Stimulated activated memory B cell treated with anti-CD40 and anti-IgM and Interleukin-4, amounts not matched to agents 10 μg/mL and 1 μg/mL and 100 μg/mL, for 72 hours (primary cell): ENCODE measurements at regions not wholly inside any gene's neighbourhood (a gene's known extent, or its start where the extent isn't known, plus 50 kb on each side); places are given as distances from the start of the nearest gene placed in this dataset.
"Not testable (repeated sequence)": the region's sequence is repeated elsewhere in the genome, so short reads cannot be mapped to it uniquely, and the experiment has no call there.

Experiments used
- ATAC-seq: fragments of 150-1000 bp; cut with Tn5 transposase; 2 replicates; pipeline ENCODE4 v1.10.0; 2021
- H3K27ac Mint-ChIP-seq: one replicate; pipeline ENCODE4 v1.8.0; 2022; ENCODE audit warnings: mild to moderate bottlenecking, mixed read lengths
- H3K27me3 Mint-ChIP-seq: one replicate; pipeline ENCODE4 v1.8.0; 2022; ENCODE audit warnings: mixed read lengths
- H3K36me3 Mint-ChIP-seq: one replicate; pipeline ENCODE4 v1.8.0; 2022; ENCODE audit warnings: mixed read lengths
- H3K4me1 Mint-ChIP-seq: one replicate; pipeline ENCODE4 v1.8.0; 2022; ENCODE audit warnings: mixed read lengths
- H3K4me3 Mint-ChIP-seq: one replicate; pipeline ENCODE4 v1.8.0; 2022; ENCODE audit warnings: mild to moderate bottlenecking, moderate library complexity, mixed read lengths
- H3K9me3 Mint-ChIP-seq: one replicate; pipeline ENCODE4 v1.8.0; 2022; ENCODE audit warnings: mixed read lengths

DNA sequence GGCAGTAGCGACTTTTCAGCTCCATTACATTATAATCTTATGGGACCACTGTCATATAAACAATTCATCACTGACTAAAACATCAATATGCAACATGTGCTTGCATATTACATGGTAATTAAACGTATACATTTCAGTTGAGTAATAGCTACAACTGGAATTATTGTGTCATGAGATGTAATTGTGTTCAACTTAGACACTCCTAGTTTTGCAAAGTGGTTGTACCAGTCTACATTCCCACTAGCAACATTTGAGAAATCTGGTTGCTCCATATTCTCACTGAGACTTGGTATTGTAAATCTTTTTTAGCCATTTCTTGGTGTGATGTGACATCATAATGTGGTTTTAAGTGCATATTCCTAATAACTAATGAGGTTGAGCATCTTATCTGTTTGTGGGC lies 90.0 kb downstream of the CAPZA3 start:
- Mint-ChIP-seq H3K27ac (no peak overlapping the region), H3K36me3 (no peaks in the 10 kb centered on the region), H3K27me3 (no peaks in the 10 kb centered on the region), H3K4me3 (no peak overlapping the region), H3K9me3 (peaks cover 19% of the 10 kb centered on the region), H3K4me1 (no peaks in the 10 kb centered on the region)
- no peak for ATAC-seq

DNA sequence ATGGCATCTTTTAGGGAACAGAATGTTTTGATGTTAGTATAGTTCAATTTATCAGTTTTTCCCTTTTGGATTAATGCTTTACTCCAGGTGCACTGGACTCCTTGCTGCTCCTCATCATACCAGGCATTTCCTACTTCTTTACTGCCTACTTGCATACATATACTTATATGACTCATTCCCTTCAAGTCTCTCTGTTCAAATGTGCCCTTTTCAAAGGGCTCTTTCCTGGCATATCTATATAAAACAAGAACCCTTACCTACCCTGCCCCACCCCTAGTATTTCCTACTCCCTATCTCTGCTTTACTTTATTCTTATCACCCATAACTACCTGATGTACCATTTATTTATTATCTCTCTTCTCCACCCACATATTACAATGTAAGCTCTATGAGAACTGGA lies 90.6 kb downstream of the CAPZA3 start:
- no peak for ATAC-seq
- H3K4me1 Mint-ChIP-seq: no peaks in the 10 kb centered on the region
- H3K9me3 Mint-ChIP-seq: peaks cover 22% of the 10 kb centered on the region
- no peak overlapping the region for H3K4me3 Mint-ChIP-seq
- no peaks in the 10 kb centered on the region for H3K27me3 Mint-ChIP-seq
- H3K27ac Mint-ChIP-seq: no peak overlapping the region
- H3K36me3 Mint-ChIP-seq: no peaks in the 10 kb centered on the region

DNA sequence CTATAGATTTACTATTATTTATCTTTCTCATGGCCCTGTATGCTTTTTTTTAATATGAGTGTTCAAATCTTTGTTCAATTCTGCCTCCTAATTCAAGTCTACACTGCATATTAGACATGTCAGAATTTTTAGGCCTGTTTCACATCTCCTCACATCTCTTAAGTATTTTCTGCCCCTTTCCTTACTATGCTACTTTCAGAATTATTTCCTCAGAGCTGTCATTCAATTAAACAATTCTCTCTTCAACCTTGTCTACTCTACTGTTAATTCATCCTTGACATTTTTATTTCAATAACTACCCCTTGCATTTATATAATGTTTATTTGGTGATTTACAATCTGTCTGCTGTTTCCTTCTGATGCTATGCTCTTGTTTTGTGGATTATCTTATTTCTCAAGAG lies 91.1 kb downstream of the CAPZA3 start:
- no peaks in the 10 kb centered on the region for H3K27me3 Mint-ChIP-seq
- H3K36me3 Mint-ChIP-seq: no peaks in the 10 kb centered on the region
- ATAC-seq: no peak
- H3K4me3 Mint-ChIP-seq: no peak overlapping the region
- H3K9me3 Mint-ChIP-seq: peaks cover 22% of the 10 kb centered on the region
- H3K27ac Mint-ChIP-seq: no peak overlapping the region
- H3K4me1 Mint-ChIP-seq: no peaks in the 10 kb centered on the region

DNA sequence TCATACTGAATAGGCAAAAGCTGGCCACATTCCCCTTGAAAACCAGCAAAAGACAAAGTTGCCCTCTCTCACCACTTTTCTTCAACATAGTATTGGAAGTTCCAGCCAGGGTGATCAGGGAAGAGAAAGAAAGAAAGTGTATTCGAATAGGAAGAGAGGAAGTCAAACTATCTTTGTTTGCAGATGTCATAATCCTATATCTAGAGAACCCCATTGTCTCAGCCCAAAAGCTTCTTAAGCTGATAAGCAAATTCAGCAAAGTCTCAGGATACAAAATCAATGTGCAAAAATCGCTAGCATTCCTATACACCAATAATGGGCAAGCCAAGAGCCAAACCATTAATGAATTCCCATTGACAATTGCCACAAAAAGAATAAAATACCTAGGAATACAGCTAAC lies 95.0 kb downstream of the CAPZA3 start:
- peaks cover 16% of the 10 kb centered on the region for H3K9me3 Mint-ChIP-seq
- not testable (repeated sequence) for H3K4me1 Mint-ChIP-seq, H3K36me3 Mint-ChIP-seq, H3K27me3 Mint-ChIP-seq, H3K4me3 Mint-ChIP-seq, H3K27ac Mint-ChIP-seq, ATAC-seq

DNA sequence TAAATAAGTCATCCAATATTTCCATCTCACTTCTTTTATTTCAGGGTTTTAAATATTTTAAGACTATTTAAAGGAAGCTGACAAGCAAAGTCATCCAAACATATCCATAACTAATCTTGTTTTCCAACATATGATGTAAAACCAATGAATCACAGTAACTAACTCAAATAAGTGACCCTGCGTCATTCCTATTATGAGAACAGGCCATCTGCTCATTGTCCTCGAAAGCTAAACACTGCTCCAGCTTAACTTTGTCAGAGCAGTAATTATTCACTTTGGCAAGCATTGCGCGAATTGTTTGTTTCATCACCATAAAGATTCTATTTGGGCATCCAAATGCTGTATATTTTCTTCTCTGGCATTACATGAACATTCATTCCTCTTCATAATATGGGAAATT lies 99.1 kb downstream of the CAPZA3 start:
- no peaks in the 10 kb centered on the region for H3K4me1 Mint-ChIP-seq
- no peaks in the 10 kb centered on the region for H3K36me3 Mint-ChIP-seq
- H3K27ac Mint-ChIP-seq: no peak overlapping the region
- H3K9me3 Mint-ChIP-seq: peaks cover 14% of the 10 kb centered on the region
- no peak for ATAC-seq
- no peak overlapping the region for H3K4me3 Mint-ChIP-seq
- no peaks in the 10 kb centered on the region for H3K27me3 Mint-ChIP-seq

DNA sequence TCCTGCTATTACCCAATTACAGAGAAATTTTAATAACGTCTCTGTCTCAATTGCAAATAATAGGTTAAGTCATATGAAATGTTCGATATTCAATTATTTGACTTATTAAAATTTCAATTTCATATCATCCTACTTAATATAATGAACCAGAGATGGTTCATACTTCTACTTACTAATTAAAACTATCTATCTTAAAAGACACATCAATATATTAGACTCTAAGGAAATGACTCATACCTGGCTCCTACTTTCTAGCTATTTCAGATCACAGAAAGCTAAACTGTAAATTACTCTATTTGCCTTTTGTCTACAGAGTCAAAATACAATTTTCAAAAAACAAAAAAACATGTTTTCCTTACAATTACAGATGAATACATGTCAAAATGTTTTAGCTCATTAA lies 99.6 kb downstream of the CAPZA3 start:
- Mint-ChIP-seq H3K27me3 (no peaks in the 10 kb centered on the region), H3K36me3 (no peaks in the 10 kb centered on the region), H3K9me3 (peaks cover 16% of the 10 kb centered on the region), H3K27ac (no peak overlapping the region), H3K4me1 (no peaks in the 10 kb centered on the region), H3K4me3 (no peak overlapping the region)
- ATAC-seq: no peak

DNA sequence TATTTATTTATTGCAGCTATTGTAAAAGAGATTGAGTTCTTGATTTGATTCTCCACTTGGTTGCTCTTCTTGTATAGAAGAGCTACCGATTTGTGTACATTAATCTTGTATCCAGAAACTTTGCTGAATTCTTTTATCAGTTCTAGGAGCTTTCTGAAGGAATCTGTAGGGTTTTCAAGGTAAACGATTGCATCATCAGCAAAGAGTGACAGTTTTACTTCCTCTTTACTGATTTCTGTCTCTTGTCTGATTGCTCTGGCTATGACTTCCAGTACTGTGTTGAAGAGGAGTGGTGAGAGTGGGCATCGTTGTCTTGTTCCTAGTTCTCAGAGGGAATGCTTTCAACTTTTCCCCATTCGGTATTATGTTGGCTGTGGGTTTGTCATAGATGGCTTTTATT lies 103.1 kb downstream of the CAPZA3 start:
- H3K4me3 Mint-ChIP-seq, ATAC-seq, H3K27ac Mint-ChIP-seq, H3K27me3 Mint-ChIP-seq, H3K4me1 Mint-ChIP-seq, H3K36me3 Mint-ChIP-seq: not testable (repeated sequence)
- peaks cover 13% of the 10 kb centered on the region for H3K9me3 Mint-ChIP-seq

DNA sequence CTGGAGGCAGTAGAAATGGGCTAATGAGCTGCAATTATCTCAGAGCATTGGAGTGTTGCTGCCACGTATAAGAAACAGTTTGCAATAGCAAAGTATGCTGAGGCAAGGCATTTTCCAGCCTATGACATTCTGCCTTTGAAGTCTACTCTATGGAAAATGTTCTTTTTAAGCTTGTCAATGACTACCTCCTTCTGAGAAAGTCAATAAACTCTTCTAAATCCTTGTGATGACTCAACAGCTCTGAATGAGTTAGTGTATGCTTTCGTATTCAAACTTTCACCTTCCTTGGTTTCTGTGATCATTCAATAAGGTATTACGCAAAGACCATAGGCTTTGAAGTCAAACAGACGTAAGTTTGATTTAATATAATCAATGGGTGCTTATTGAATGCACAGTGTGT lies 111.2 kb downstream of the CAPZA3 start:
- Mint-ChIP-seq H3K4me3 (no peak overlapping the region), H3K9me3 (peaks cover 4% of the 10 kb centered on the region), H3K36me3 (no peaks in the 10 kb centered on the region), H3K27ac (no peak overlapping the region), H3K27me3 (no peaks in the 10 kb centered on the region), H3K4me1 (no peaks in the 10 kb centered on the region)
- ATAC-seq: no peak

DNA sequence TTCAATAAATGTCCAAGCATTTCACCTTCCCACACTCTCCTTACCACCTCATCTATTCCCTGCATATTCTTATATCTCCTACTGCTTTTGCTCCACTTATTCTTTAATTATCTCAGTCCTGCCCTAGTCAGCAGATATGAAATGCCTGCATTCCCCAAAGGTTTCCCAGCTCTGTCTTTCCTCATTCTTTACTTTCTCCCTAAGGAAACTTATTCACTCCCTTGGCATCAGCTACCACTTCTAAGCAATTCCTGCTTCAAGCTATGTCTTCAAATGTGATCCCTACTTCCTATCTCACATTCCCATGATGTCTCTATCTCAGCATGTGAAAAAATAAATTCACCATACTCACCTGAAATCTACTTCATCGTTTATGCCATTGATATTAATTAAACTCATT lies 111.8 kb downstream of the CAPZA3 start:
- Mint-ChIP-seq H3K36me3 (no peaks in the 10 kb centered on the region), H3K27me3 (no peaks in the 10 kb centered on the region)

DNA sequence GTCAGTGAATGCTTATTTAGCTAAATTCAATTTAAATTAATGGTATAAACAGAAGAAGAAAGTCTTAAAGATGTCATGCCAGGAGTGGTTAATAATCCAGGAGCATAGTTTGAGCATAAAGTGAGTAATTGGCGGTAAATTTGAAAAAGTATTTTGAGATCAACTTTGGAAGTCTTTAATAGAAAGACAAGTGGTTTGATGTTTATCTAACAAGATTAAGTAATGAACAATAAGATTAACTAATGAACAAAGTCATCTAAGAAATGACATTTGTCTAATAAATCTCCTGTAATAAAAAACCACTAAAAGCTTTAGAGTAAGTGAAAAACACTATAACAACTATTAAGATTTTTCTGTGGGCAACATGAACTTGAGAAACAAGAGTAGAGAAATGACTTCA lies 112.8 kb downstream of the CAPZA3 start:
- no peak overlapping the region for H3K4me3 Mint-ChIP-seq
- no peaks in the 10 kb centered on the region for H3K36me3 Mint-ChIP-seq
- no peak for ATAC-seq
- peaks cover 3% of the 10 kb centered on the region for H3K9me3 Mint-ChIP-seq
- H3K27me3 Mint-ChIP-seq: no peaks in the 10 kb centered on the region
- no peak overlapping the region for H3K27ac Mint-ChIP-seq
- H3K4me1 Mint-ChIP-seq: no peaks in the 10 kb centered on the region

More for the DNA sequence above, 111.8 kb downstream of the CAPZA3 start:
- Mint-ChIP-seq H3K27ac (no peak overlapping the region), H3K9me3 (peaks cover 3% of the 10 kb centered on the region), H3K4me3 (no peak overlapping the region), H3K4me1 (no peaks in the 10 kb centered on the region)
- no peak for ATAC-seq

DNA sequence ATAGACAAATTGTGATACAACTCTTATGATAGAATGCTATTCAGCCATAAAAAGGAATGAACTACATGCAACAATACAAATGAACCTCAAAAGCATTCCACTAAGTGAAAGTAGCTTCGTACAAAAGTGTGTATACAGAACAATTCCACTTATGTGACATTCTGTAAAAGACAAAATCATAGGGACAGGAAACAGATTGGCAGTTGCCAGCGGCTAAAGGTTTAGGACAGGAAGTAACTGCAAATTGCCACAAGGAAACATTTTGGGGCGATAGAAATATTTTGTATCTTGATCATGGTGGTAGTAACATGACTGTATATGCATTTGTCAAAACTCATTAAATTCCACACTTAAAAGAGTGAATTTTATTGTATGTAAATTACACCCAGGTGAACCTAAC lies 113.4 kb downstream of the CAPZA3 start:
- Mint-ChIP-seq H3K27me3 (no peaks in the 10 kb centered on the region), H3K36me3 (no peaks in the 10 kb centered on the region), H3K4me3 (no peak overlapping the region), H3K4me1 (no peaks in the 10 kb centered on the region), H3K9me3 (peaks cover 3% of the 10 kb centered on the region), H3K27ac (no peak overlapping the region)
- ATAC-seq: no peak

DNA sequence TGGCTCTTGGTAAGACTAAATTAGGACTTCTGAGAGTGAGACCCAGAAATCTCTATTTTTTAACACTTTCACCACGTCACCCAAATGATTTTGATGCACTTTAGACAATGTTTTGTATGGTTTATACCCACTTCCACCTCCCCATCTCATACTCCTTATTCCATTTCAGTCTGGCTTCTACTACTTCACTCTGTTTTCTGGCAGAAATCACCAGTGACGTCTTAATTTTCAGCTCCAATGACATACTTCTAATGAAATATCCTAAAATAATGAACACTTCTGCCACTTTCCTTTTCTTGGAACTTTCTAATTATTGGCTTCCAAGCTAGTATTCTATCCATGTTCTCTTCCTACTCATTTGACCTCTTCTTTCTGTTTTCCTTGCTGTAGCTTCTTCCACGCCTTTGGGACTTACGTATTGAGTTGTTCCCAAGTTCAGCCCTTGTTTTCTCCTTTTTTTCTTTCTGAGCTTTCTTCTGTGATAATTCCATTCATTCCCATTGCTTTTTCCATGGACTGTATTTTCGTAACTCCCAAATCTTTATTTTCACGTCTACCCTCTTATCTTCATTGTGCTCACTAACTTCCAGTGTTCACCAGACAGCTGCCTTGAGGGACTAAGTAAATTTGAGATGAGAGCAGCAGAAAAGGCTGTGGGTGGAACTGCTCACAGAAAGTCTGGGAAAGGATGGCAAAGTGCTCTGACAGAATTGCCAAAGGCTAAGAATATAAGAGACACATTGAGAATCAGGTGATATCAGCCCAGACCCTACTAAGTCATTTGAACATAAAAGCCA lies 115.8 kb downstream of the CAPZA3 start:
- no peak for ATAC-seq
- Mint-ChIP-seq H3K4me1 (no peaks in the 10 kb centered on the region), H3K36me3 (no peaks in the 10 kb centered on the region), H3K27me3 (no peaks in the 10 kb centered on the region), H3K4me3 (no peak overlapping the region), H3K27ac (no peak overlapping the region), H3K9me3 (peaks cover 7% of the 10 kb centered on the region)

DNA sequence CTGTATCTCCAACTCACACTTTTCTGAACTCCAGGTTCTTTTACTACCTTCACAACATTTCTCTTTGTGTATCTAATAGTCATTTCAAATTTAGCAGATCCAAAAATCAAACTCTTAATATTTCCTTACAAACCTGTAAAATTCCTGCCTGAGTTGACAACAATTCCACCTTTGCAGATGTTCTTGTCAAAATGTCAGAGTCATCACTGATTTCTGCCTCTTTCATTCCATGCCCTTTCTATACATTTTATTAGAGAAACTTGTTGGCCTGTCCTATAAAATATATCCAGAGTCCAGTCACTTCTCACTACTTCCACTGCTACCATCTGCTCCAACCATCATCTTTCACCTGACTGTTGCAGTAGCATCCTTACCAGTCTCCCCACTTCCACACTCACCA lies 119.7 kb downstream of the CAPZA3 start:
- peak; percentile 43 for ATAC-seq
- Mint-ChIP-seq H3K9me3 (peaks cover 9% of the 10 kb centered on the region), H3K4me1 (no peaks in the 10 kb centered on the region), H3K27ac (no peak overlapping the region), H3K36me3 (no peaks in the 10 kb centered on the region), H3K4me3 (no peak overlapping the region), H3K27me3 (no peaks in the 10 kb centered on the region)

DNA sequence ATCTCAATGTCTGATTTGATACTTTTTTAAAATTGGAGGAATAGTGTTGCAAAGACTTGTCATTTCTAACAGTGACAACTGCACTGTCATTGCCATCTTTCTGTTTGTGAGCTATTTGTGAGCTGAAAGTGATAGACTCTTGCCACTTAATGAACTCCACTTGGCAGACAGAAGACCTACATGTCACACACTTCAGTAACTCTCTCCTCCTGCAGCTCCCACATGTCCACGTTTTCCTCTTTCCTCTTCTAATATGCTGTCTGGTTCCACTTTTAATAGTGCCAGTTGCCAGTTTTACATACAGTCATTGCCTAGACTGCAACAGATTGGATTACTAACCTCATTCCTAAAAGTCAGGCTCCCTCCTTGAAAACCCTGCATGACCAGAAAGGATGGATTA lies 121.5 kb downstream of the CAPZA3 start:
- no peak for ATAC-seq
- peaks cover 6% of the 10 kb centered on the region for H3K9me3 Mint-ChIP-seq
- H3K4me1 Mint-ChIP-seq: no peaks in the 10 kb centered on the region
- no peak overlapping the region for H3K27ac Mint-ChIP-seq
- no peaks in the 10 kb centered on the region for H3K27me3 Mint-ChIP-seq
- no peaks in the 10 kb centered on the region for H3K36me3 Mint-ChIP-seq
- no peak overlapping the region for H3K4me3 Mint-ChIP-seq

DNA sequence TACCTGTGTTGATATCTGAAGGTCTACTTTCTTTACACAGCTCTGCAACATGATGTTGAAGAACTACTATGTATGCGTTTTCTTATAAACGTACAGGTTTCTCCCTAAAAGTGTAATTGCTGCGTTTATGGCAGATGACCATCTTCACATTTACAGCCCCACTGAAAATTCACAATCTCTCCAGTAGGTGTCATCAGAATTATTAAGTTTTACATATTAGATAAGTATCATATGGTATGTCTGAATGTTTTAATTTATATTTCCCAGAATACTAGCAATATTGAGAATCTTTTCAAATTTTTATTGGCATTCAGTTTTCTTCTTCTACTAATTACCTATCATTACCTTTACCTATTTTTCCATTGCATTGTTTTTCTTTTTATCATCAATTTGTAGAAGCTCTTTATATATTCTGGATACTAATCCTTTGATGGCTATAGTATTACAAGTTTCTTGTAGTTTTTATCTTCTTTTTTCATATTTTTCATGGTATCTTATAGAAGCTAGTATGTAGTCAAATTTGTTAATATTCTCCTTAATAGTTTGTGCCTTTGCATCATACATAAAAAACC lies 123.5 kb downstream of the CAPZA3 start:
- no peaks in the 10 kb centered on the region for H3K36me3 Mint-ChIP-seq
- no peaks in the 10 kb centered on the region for H3K4me1 Mint-ChIP-seq
- no peaks in the 10 kb centered on the region for H3K27me3 Mint-ChIP-seq
- peaks cover 9% of the 10 kb centered on the region for H3K9me3 Mint-ChIP-seq
- no peak for ATAC-seq
- no peak overlapping the region for H3K4me3 Mint-ChIP-seq
- H3K27ac Mint-ChIP-seq: no peak overlapping the region

DNA sequence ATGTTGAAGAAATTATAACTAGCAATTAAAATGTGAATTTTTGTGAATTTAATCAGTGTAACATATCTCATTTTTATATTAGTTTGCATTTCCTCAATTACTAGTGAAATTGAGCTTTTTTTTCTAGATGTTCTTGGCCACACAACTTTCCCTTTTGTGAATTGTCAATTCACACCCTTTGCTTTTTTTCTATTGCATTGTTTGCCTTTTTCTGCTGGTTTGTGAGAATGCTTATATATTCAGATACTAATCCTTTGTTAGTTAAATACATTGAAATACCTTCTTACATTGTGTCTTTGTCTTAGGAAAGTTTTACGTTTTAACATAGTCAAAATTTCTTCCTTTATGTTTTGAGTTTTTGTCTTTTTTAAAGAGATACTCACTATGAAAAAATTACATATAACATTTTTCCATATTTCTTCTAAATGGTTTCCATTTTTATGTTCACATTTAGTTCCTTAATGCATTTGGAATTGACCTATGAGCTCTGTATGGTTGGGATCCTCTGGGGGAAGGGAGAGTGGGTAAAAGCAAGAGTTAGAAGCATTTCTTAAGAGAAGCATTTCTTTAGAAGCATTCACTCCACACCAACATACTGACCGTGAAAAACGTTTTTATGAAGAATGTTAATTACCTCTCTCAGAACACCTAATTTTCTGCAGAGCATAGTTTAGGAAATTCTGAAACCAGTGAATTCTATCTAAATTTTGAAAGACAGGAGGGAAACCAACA lies 126.0 kb downstream of the CAPZA3 start:
- no peaks in the 10 kb centered on the region for H3K27me3 Mint-ChIP-seq
- ATAC-seq: no peak
- no peak overlapping the region for H3K27ac Mint-ChIP-seq
- peaks cover 5% of the 10 kb centered on the region for H3K9me3 Mint-ChIP-seq
- no peaks in the 10 kb centered on the region for H3K4me1 Mint-ChIP-seq
- no peaks in the 10 kb centered on the region for H3K36me3 Mint-ChIP-seq
- no peak overlapping the region for H3K4me3 Mint-ChIP-seq
